MCF 10A (cell line): ENCODE measurements at regions not wholly inside any gene's neighbourhood (a gene's known extent, or its start where the extent isn't known, plus 50 kb on each side); places are given as distances from the start of the nearest gene placed in this dataset.

Experiments used
- BruUV-seq: library from RNA; stranded (reverse); fragments of 400-500 nt; replicated peaks from 2 replicates; lab custom pipeline; 2021; lab: Mats Ljungman, UMichigan
- CTCF ChIA-PET: fragments of 300-600 bp; sonication (Branson Sonifier 250); formaldehyde crosslinking; extraction: SDS; loops from one replicate; lab custom pipeline; 2021; ENCODE audit warnings: antibody characterized with exemption, inconsistent platforms; lab: Yijun Ruan, JAX
- POLR2A ChIA-PET: fragments of 300-600, 350-650 bp; sonication (Branson Sonifier 250); formaldehyde crosslinking; extraction: SDS; loops from one replicate; lab custom pipeline; 2020; ENCODE audit warnings: antibody characterized with exemption, inconsistent platforms; lab: Yijun Ruan, JAX
- DNase-seq: peaks from one replicate; pipeline ENCODE4 v3.0.0-alpha.2; 2018; ENCODE audit not compliant: unreplicated experiment
- H3K27ac Mint-ChIP-seq: one replicate; pipeline ENCODE4 v1.8.0; 2022; ENCODE audit warnings: mild to moderate bottlenecking, low read depth, mixed read lengths; ENCODE audit not compliant: unreplicated experiment
- H3K27me3 Mint-ChIP-seq: one replicate; pipeline ENCODE4 v1.8.0; 2022; ENCODE audit warnings: mixed read lengths; ENCODE audit not compliant: insufficient read depth, unreplicated experiment
- H3K36me3 Mint-ChIP-seq: one replicate; pipeline ENCODE4 v1.8.0; 2022; ENCODE audit warnings: mild to moderate bottlenecking, moderate library complexity, mixed read lengths; ENCODE audit not compliant: insufficient read depth, unreplicated experiment
- H3K4me1 Mint-ChIP-seq: one replicate; pipeline ENCODE4 v1.8.0; 2022; ENCODE audit warnings: mixed read lengths; ENCODE audit not compliant: insufficient read depth, unreplicated experiment
- H3K4me3 Mint-ChIP-seq: one replicate; pipeline ENCODE4 v1.8.0; 2022; ENCODE audit warnings: mild to moderate bottlenecking, moderate library complexity, mixed read lengths; ENCODE audit not compliant: unreplicated experiment
- H3K9me3 Mint-ChIP-seq: one replicate; pipeline ENCODE4 v1.8.0; 2022; ENCODE audit warnings: mixed read lengths; ENCODE audit not compliant: unreplicated experiment
- intact Hi-C: fragments of 100-400 bp; cut with micrococcal nuclease; formaldehyde crosslinking; loops from 2 replicates; pipeline ENCODE4 v1.14.1; 2022
- TF ChIP-seq, protein P1 (sequence below): fragments of 200-600 bp; IDR thresholded peaks from one replicate; pipeline ENCODE4 v1.8.0; 2022; ENCODE audit warnings: antibody characterized with exemption, mild to moderate bottlenecking; ENCODE audit not compliant: unreplicated experiment

DNA sequence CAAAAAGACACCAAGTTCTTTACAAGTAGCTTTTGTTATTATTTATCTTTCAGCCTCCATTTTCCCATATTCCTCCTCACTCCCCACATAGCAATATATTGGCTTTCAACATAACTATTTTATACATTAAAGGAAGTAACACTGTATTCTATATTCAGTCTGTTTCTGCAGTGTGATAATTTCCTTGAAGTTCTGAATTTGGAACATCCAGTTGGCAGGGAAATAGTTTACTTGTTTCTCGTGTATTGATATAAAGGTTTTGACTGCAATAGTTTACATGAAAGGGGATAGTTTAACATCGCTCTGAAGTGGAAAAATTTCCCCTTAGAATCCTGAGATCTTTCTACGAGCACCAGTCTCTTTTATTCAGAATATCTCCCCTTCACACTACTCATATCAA lies 341.5 kb upstream of the ANO3 start:
- no peak for DNase-seq
- ChIA-PET POLR2A (interaction anchor here (0.6 kb wide), 1 partner anchor 42 kb away, joined by 3 read pairs; no protein-coding TSS in a partner anchor), CTCF (interaction anchor here (0.6 to 2.3 kb wide), 5 partner anchors 8 to 237 kb away, joined by 3 to 21 read pairs (median 3); no protein-coding TSS in a partner anchor)
- no TSS peak for BruUV-seq
- Mint-ChIP-seq H3K4me3 (no peak overlapping the region), H3K4me1 (no peaks in the 10 kb centered on the region), H3K27ac (no peak overlapping the region), H3K9me3 (no peaks in the 10 kb centered on the region), H3K36me3 (no peaks in the 10 kb centered on the region), H3K27me3 (peaks cover 95% of the 10 kb centered on the region)
- TF ChIP-seq, protein P1, sequence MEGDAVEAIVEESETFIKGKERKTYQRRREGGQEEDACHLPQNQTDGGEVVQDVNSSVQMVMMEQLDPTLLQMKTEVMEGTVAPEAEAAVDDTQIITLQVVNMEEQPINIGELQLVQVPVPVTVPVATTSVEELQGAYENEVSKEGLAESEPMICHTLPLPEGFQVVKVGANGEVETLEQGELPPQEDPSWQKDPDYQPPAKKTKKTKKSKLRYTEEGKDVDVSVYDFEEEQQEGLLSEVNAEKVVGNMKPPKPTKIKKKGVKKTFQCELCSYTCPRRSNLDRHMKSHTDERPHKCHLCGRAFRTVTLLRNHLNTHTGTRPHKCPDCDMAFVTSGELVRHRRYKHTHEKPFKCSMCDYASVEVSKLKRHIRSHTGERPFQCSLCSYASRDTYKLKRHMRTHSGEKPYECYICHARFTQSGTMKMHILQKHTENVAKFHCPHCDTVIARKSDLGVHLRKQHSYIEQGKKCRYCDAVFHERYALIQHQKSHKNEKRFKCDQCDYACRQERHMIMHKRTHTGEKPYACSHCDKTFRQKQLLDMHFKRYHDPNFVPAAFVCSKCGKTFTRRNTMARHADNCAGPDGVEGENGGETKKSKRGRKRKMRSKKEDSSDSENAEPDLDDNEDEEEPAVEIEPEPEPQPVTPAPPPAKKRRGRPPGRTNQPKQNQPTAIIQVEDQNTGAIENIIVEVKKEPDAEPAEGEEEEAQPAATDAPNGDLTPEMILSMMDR, result no peak
- intact Hi-C loops, result no loop called here

DNA sequence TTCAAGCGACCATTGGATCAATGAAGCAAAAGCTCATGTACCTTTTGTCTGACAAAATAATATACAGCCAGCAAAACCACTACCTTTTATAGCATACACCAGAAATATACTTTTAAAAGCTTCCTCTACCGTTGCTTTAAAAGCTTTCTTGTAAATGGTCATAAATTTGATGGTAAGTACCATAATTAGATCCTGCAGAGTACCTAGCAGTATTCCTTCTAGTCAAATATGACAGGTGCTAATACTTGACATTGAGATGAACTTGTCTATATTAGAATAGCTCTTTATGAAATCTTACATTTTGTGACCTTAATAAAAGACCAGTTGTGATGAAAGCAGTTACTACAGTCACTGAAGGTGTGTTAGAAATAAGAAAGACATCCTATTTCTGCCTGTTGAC lies 340.5 kb upstream of the ANO3 start:
- Mint-ChIP-seq H3K27me3 (peaks cover 94% of the 10 kb centered on the region), H3K4me1 (no peaks in the 10 kb centered on the region), H3K9me3 (no peaks in the 10 kb centered on the region), H3K27ac (no peak overlapping the region), H3K4me3 (no peak overlapping the region), H3K36me3 (no peaks in the 10 kb centered on the region)
- POLR2A ChIA-PET, result interaction anchor here (1.4 kb wide), 1 partner anchor 10 kb away, joined by 3 read pairs; no protein-coding TSS in a partner anchor
- intact Hi-C loops, result no loop called here
- DNase-seq, result no peak
- CTCF ChIA-PET, result interaction anchor here (2.3 kb wide), 1 partner anchor 9 kb away, joined by 21 read pairs; no protein-coding TSS in a partner anchor
- TF ChIP-seq, protein P1, result no peak
- no TSS peak for BruUV-seq

DNA sequence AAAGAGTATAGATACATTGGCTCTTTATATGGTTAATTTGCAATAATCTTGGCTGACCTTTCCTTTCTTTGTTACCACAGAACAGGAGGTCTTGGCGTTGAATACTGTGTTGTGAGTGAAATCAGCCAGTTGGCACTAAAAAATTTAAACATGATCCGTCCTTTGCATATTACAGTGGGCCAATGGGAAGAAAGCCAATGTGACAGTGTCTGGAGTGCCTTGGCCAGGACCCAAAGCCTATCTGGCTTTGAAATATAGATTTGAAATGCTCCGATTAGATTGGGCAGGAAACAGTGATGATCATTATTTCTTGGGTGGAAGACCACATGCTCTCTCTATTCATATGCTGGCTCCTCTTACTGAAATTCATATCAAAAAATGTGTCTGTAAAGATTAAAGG lies 339.6 kb upstream of the ANO3 start:
- ChIA-PET POLR2A (no interaction called here), CTCF (interaction anchor here (0.6 to 2.5 kb wide), 3 partner anchors 10 to 279 kb away, joined by 3 to 14 read pairs (median 3); no protein-coding TSS in a partner anchor)
- Mint-ChIP-seq H3K9me3 (no peaks in the 10 kb centered on the region), H3K4me3 (no peak overlapping the region), H3K27ac (no peak overlapping the region), H3K27me3 (peaks cover 94% of the 10 kb centered on the region), H3K36me3 (no peaks in the 10 kb centered on the region), H3K4me1 (no peaks in the 10 kb centered on the region)
- TF ChIP-seq, protein P1, result no peak
- intact Hi-C loops, result no loop called here
- no TSS peak for BruUV-seq
- DNase-seq, result no peak

DNA sequence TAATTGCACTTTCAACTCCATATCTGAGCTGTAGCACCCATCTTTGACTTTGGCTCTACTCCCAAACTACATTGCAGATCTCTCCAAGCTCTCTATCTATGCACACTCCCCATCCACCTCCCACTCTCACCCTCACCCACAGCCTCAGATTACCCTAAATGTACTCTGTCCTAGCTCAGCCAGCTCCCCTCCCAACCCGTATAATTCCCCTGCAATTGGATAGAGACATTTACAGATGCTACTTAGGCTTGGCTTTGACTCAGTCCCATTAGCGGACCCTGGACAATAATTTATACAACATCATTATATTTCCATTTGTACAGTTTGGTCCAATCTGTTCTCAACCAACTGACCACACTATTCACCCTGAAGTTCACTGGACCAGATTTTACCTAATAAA lies 338.9 kb upstream of the ANO3 start:
- Mint-ChIP-seq H3K27me3 (peaks cover 94% of the 10 kb centered on the region), H3K27ac (no peak overlapping the region), H3K36me3 (no peaks in the 10 kb centered on the region), H3K4me1 (no peaks in the 10 kb centered on the region), H3K9me3 (no peaks in the 10 kb centered on the region), H3K4me3 (no peak overlapping the region)
- DNase-seq, result no peak
- TF ChIP-seq, protein P1, result no peak
- POLR2A ChIA-PET, result interaction anchor here (1.0 kb wide), 1 partner anchor 12 kb away, joined by 3 read pairs; no protein-coding TSS in a partner anchor
- CTCF ChIA-PET, result interaction anchor here (0.6 to 2.5 kb wide), 3 partner anchors 11 to 278 kb away, joined by 3 to 14 read pairs (median 3); no protein-coding TSS in a partner anchor
- intact Hi-C loops, result no loop called here
- BruUV-seq, result no TSS peak
